Activated CD4-positive, alpha-beta T cell treated with anti-CD3 and anti-CD28 coated beads, Interleukin-2, amount 50 U/mL, for 16 hours (primary cell): ENCODE measurements at regions not wholly inside any gene's neighbourhood (a gene's known extent, or its start where the extent isn't known, plus 50 kb on each side); places are given as distances from the start of the nearest gene placed in this dataset.

ENCODE experiments used
- DNase-seq: peaks from one replicate; pipeline ENCODE4 v3.0.0-alpha.2; 2020

DNA sequence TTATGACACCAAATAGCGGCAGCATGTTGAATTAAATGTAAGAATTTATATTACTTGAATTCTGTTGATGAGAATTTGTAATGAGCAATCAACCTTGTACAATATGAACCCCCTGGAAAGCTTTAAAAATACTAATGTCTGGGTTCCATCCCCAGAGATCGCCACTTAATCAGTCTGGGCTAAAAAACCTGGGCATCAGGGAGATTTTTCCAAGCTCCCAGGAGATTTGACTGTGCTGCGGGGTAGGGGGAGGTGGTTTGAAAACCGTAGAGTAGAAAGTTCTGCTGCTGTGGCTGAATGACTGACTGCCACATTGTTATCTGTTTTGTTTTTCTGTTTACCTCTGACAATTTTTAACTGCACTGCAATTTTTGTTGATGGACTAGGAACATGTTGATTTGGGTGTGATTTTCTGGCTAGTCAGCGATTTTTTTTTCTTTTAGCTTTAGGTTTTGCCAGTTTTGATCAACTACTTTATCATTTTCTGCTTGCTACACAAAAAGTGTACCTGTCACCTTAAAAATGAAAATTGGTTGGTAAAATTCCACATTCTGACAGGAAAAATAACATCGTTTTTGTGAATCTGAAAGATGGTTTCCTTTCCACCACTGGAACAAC is 79.3 kb downstream of the PCTP start:
- DNase-seq: no peak

DNA sequence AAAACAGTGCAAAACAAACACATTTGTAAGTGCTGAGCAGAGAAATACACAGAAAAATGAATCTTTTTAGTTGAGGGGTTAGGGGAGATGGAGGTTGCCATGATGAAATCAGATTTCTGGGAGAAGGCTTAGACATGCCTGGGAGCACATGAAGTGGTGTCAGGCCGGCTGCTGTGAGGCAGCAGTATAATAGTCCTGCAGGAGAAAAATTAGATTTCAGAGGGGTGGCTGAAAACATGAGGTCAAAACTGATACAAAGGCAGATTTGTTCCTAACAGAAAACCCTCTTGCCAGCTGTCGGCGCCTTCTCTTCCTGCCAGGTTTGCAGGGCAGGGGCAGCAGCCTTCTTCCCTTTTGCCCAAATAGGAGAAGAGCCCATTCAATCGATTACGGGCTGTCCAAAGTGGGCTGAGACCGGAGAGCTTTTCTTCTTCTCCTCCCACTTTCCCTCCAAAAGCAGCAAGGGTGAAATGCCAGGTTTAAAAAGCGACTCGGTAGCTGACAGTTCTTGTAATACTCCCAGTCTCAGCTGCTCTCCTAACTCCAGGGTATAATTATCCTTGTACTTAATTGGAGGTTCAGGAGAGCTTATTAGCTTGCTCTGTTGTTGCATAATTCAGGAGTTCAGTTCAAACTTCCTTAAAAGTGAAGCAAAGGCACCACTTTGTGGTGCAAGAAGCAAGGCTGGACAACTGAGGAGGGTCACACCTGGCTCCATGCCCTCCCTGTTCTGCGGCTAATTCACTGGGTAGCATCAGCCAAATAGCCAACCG is 80.0 kb downstream of the PCTP start:
- no peak for DNase-seq

DNA sequence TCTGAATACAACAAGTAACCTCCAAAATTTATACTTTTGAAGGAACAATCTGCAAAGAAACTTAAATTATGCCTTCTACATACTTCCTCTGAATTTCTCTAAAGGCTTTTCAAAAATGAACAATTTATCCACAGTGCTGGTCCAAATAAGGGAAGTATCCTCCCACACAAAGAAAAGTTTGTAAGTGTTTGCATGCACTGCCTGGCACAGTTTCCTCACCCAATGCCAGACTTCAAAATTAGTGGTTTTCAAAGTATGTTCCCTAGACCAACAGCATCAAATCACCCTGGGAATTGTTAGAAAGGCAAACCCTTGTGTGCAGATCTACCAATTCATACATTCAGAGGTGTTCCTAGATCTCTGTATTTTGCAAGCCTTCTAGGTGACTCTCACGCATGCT is 82.5 kb downstream of the PCTP start:
- DNase-seq: no peak

DNA sequence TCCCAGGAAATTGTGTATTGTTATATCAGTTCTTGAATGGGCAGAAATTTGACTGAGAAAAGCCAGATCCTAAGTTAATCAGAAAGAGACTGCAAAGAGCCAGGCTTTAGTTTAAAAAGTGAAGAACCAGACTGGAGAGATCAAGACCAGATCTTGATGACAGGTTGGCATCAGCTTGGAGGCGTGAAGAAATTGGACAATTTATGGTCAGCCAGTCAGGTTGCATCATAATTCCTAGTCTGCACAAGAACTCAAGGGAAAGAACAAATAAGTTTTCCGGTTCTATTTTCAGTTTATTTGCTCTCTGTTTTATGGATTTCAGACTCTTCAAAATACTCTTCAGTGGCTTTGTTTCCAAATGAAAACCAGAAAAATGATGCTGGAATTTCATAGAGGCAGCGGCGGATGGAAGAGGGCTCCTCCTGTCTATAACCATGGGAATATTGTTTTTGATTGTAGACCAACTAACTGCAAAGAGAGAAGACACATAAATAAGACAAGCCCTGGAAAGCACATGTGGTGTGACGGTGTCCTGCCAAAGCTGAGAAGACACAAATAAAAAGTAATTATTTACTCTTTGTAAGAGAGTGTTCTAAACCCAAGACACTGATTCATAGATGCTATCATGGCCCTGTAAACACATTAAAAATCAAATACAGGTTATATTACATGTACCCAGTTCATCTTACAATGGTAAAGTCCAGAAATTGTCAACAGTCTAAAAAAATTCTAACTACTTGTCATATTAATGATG is 91.7 kb downstream of the PCTP start:
- DNase-seq: no peak

DNA sequence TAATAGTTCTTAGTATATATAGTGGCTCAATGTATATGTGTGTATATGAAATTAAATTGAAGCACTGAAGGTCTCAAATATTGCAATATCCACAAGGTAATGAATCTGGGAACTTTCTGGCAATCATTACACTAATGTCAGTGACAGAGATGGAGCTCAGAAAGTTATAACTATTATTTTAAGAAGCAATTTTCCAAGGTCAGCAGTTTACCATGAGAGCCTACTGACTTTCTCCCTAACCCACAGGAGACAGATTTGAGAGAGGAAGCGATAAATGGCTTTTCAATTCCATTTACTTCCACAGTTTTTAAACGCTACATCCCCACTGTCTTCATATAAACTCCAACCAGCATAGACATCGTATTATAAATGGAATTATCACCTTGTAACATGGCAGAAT is 92.9 kb downstream of the PCTP start:
- DNase-seq: no peak

DNA sequence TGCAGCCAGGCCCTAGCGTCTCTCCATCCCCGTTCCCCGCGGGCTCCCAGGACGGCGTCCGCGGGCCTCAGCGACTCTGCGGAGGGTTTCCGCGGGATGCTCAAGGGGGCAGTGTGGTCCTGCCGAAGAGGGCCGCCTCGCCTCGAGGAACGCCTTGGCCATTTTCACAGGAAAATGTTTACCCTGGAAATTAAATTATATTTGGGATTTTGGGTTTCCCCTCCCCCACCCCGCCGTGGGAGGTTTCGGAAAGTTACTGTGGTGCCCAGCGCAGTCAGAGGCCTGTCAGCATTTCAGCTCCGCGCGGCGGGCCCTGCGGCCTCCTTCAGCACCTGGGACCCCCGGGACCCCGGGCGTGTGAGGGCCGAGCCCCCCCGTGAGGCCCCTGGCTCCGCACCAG is 94.5 kb downstream of the PCTP start:
- DNase-seq: no peak

DNA sequence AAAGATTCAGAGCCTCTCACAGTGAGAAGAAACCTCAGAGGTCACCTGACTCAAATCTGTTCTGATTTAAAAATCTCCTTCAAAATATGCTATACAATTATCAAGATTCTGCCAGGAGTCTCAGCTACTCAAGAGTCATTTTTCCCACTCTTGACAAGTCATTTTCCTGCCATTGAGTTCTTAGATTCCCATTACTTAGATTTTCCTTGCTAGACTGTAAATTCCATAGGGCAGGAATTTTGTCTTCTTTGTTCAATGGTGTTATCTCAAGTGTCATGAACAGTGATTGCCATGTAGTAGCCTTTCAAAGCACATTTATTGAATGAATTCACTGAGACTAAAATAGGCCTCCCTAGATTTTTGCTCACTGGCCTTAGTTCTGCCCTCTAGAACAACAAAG is 95.9 kb downstream of the PCTP start:
- no peak for DNase-seq

DNA sequence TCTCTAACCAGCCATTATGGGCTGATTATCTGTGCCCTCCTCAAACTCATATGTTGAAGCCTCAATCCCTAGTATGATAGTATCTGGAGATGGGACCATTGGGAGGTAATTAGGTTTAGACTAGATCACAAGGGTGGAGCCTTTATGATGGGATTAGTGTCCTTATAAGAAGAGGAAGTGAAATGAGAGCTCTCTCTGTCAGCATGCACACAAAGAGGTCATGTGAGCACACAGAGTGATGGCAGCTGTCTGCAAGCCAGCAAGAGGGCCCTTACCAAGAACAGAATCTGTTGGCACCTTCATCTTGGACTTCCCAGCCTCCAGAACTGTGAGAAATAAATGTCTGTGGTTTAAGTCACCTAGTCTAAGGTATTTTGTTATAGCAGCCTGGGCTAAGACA is 101.9 kb downstream of the PCTP start:
- no peak for DNase-seq

DNA sequence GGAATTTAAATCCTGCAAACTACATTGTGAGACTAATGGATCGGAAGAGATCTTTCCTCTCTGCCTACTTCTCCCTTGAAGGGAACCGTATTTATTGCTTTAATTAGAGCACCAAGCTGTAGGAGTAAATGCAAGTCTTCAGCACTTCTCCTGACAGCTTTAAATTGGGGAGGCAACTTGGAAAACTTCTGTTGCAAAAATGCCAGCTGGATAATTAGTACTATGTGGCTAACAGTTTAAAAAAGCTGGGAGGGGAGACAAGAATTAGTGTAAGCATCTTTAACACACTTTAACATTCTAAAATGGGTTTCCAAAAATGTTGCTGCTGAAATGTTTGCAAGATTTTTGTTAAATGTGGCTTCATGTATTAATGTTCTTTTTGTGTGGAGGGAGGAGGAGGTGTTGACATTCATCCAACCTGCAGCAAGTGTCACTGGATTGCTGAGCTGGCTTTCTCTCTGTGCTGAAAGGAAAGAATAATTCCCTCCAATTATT is 108.5 kb downstream of the PCTP start:
- no peak for DNase-seq

DNA sequence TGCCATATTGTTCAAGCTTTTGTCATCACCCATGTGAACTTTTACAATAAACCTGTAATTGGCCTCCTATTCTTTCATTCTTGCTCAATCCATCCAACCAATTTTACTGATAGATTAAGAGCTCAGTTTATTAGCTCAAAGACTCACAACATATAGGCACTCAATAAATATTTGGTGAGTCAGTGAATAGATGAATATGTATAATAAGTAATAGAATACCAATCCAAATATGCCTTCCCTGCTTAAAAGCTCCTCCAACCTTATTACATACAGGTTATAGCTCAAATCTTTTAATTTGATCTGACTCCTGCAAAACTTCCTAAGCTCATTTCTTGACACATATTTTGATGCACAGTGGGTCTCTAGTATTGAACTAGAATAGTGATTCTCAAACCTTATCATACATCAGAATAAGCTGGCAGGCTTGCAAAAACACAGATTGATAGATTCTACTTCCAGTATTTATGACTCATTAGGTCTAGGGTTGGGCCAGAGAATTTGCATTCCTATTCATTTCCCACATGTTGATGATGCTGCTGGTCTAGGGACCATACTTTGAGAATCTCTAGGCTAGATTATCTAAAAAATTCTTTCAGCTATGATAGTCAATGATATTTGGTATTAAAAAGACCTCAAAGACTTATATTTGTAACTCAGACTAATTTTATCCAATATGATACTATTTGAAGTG is 114.4 kb downstream of the PCTP start:
- DNase-seq: no peak

DNA sequence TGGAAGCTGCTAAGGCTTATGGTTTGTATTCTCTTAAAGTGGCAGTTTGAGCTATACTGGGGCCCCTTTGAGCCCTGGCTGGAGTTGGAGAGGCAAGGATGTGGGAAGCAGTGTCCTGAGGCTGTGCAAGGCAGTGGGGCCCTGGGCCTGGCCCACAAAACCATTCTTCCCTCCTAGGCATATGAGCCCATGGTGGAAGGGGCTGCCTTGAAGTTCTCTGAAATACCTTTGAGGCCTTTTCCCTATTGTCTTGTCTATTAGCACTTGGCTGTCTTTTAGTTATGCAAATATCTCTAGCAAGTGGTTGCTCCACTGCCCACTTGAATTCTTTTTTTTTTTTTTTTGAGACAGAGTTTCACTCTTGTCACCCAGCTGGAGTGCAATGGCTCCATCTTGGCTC is 119.2 kb downstream of the PCTP start:
- DNase-seq: no peak

DNA sequence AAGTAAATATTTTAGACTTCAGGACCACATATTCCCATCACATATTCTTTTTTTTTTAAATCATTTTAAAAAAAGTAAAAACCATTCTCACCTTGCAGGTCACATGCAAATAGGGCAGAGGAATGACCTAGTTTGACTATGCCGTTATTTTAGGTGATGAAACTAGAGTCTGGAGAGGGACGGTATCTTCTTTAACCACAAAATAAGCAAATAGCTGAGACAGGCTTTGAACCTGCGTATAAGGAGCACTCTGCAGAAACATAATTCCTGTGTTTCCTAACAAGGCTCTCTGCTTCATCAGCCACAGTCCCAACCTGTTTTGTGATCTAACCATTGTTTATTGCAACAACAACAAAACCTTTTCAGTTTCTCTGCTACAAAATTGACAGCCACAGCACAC is 121.5 kb downstream of the PCTP start:
- DNase-seq: no peak

DNA sequence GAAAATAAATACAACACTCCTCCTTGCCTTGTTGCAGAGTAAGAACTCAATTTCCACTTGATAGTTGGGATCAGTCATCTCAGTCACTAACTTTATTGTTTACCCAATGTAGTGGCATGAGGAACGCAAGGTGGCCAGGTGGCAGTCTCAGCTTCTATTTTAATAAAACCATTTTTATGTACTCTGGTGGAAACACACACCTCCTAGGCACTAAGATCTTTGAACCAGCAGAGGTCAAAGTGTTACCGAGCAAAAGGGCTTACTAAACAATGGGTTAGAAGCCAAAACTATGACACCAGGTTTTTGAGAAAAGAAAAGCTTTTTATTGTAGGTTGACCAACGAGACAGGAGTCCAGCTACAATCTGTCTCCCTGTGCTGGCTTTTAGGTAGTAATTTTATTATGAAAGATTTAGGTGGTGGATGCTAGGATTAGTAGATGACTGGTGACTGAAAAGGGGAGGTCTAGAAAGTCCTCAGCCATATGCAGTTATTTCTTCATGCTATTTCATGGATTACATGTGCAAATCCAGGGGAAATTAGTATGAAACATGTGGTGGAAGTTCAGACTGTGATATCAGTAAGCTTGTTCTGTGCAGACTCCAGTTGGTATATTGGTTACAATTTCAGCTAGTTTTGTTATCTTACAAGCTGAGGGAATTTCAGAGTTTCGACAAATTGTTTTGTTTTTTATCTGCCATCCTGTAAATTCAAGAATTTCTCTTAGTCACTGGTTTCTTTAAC is 122.3 kb downstream of the PCTP start:
- no peak for DNase-seq

DNA sequence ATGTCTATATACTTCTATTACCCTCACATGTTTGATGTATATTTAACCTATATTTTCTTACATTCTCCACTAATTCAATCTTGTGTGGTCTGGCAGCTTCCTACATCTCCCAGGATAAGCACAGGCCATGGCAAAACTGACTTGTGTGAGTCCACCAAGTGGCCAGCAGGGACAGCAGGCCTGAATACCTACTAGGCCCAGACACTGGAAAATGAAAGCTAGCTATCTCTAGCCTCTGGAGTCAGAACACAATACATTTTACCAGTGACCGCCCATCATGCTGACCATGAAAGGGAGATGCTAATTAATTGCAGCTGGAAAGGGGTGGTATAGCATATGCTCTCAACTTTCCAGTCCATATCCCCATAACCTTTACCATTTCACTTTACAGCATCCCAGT is 132.3 kb downstream of the PCTP start:
- DNase-seq: no peak

DNA sequence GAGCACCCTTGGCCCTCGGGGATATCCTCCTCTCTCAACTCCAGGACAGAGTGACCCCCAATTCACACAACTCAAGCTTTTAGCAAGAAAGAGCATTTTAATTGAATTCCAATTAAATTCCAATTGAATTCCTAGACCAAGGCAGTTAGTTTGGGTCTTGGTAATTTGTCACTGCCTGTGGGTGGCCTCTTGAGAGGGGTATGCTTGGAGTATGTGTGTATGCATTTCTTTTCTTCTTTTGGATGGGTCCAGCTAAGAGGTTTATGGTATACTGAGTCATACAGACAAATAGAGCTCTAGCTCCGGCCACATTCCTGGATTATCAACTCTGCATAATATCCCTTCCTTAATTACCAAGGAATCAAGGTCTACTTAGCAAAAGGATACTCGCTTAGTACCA is 136.7 kb downstream of the PCTP start:
- no peak for DNase-seq

DNA sequence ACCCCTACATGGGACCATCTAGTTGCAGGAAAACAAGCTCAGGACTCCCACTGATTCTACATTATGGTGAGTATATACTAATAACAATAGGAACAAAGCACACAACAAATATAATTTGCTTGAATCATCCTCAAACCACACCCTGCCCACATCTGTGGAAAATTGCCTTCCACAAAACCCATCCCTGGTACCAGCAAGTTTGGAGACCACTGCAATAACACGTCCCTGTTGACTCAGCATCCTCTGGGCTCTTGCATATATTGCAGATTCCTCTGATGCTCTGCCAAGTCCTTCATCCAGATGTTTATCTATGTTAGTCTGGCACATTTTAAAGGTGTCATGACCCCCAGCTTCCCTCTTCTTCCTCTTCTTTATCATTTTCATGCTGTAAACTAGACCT is 138.4 kb downstream of the PCTP start:
- no peak for DNase-seq

DNA sequence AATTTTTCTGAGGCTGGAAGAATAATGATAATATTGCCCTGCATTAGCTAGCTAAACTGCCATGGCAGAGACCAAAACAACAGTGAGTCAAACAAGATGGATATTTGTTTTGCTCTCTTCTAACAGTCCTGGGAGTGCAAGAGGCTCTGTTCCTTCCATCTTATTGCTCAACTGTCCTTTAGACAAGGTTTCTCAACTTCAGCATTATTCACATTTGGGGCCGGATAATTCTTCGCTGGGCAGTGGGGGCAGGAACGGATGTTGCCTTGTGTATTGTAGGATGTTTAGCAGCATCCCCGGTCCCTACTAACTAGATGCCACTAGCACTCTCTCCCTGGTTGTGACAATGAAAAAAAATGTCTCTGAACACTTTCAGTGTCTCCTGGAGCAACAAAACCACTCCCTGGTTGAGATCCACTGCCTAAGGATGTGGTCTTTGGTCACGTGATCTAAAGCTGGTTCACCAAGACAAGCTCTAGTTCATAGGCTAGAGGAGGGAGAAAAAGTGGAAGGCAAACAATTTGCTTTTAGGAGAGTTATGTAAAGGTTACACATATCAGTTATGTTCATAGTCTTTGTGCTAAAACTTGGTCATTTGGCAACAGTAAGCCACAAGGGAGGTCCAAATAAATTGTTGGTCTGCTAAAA is 144.4 kb downstream of the PCTP start:
- no peak for DNase-seq

DNA sequence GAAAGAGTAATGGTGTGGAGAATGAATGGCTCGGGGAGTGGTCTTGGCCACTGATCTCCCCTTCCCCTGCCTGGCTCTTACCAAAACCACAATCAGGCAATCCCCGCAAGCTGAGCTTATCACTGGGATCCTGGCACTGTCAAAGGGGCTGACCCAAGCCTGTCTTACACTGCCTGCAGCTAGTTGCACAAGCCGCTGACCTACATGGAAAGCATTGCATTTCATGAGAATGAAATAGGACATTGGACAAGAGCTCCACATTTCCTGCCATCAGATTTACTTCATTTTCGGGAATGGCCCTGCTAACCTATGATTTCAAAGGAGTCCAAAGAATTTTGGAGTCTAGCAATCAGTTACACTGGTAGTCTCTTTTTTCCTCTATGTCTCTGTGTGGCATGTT is 146.4 kb downstream of the PCTP start:
- DNase-seq: no peak

DNA sequence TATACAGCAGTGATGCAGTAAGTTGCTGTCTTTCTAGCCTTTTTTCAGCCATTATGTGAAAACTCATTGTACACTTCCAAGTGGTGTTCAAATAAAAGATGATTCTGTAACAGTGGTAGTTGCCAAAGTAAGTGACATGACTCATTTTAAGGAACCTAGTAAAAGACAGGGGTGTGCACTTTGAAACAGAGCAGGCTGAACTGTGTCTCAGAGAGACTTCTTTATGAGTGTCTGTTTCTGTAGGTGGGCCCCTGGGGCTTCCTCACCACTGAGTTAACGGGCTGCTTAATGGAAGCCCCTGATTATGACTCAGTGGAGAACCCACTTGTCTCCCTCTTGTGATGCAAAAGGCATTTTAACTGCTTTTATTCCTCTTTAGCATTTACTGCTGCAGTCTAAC is 147.3 kb downstream of the PCTP start:
- no peak for DNase-seq

DNA sequence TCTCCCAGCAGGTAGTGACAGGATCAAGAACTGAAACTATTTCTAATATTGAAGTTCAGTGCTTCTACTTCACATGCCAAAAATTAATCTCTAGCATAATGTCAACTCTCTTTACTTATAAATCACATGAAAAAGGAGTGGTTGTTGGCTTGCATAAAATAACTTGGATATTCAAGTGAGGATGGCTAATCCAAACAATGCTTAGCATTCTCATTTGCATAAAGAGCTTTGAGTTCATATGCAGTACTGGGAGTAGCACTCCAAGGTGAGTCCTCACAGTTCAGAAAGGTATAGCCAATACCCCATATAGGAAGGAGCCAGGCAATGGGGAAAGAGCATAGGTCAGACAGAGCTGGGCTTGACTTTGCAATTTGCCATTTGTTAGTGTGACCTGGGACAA is 149.3 kb downstream of the PCTP start:
- no peak for DNase-seq

DNA sequence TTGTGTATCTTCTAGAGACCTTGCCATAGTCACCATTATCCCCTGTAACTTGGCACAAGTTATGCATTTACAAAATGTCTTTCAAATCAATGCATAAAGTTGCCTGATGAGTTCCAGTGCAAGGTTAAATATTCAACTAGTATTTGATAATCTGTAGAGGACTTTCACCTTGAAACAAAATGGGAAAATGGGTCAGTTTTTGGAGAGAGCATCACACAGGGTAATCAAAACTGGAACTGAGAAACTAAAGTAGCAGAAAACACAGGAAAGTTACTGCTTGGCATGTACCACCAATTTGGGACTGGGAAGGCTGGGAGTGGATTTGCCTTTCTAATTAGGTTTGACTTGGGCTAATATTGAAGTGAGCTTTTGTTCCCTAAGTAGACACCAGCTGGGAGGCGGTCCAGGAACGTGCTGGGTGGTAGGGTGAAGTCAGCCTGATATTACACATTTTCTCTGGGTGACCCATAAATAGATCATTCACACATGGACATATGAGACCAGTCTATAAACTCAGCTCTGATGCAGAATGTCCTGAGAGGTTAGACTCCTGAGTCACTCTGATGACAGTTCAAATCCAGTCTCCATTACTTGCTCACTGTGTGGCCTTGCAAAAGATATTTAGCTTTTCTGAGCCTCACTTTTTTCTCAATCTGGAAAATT is 152.3 kb downstream of the PCTP start:
- DNase-seq: no peak

DNA sequence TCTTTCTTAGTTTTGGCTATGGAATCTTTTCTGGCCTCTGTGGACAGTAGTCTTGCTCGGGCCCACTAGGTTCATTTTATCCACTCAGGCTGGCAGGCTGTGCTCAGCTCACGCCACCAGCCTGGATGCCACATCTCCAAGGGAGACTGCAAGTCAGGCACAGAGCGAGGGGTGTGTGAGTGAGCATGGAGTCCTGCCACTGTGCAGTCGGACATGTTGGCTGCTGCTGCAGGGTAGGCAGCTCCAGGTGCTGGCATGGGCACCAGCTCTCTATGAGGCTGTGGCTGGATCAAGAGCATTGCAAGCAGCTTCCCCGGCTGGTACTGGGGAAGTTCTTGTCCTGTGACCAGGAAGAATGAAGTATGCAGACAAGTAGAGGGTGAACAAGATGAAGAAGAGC is 158.9 kb downstream of the PCTP start:
- DNase-seq: no peak
